ENCODE measurements at regions not wholly inside any gene's neighbourhood (a gene's known extent, or its start where the extent isn't known, plus 50 kb on each side); places are given as distances from the start of the nearest gene placed in this dataset.

DNA sequence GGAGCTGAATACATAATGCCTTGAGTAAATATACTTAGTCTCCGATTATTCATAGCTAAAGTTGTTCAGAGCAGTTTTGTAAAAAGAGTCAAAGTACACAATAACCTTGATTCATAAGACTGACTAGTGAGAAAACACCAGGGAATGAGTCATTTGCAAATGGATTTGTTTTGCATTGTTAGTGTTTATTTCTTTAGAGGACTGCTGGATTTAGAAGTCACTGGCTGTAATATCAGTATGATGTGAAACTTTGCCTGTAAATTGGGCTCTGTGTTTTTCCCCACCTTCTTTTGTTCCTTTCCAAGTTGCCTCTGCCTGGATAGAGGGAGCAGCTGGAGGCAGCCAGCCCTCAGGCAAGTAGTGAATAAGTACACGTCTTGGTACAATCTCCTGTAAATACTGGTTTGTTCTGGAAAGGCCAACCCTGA, 474.7 kb downstream of the NUF2 start:
- Histone ChIP-seq H3K9me3 (ENCODE audit: control insufficient read depth, low read depth, low read length) (peaks cover 2% of the 10 kb centered on the region), H3K4me1 (ENCODE audit: control insufficient read depth, low read depth, low read length) (peaks cover 24% of the 10 kb centered on the region), H3K9ac (ENCODE audit: low read length) (no peak overlapping the region), H3K36me3 (ENCODE audit: control insufficient read depth, low read depth, low read length) (no peaks in the 10 kb centered on the region), H3K4me3 (ENCODE audit: low read length) (no peak overlapping the region), H3K27ac (ENCODE audit: low read length) (no peak overlapping the region), H3K27me3 (ENCODE audit: control insufficient read depth, insufficient read depth, low read length) (no peaks in the 10 kb centered on the region)

DNA sequence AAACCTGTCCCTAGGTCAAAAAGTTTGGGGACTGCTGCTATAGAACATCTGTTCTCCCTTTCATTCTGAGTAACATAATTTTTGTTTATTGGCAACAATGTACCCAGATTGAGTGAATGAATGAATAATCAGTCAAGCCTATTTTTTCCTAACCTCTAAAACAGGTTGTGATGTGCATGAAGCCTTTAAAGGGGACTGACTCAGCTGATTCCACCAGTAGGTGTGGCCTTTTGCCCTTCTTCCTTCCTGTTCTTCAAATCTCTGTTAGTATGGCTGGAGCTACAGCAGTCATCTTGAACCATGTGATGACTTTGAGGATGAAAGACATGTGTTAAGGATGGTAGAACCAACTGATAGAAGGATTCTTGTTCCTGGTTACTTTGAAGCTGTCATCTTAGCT, 476.1 kb downstream of the NUF2 start:
- H3K9ac ChIP-seq (ENCODE audit: low read length), result no peak overlapping the region
- no peak overlapping the region for H3K4me3 ChIP-seq (ENCODE audit: low read length)
- no peaks in the 10 kb centered on the region for H3K36me3 ChIP-seq (ENCODE audit: control insufficient read depth, low read depth, low read length)
- peaks cover 24% of the 10 kb centered on the region for H3K4me1 ChIP-seq (ENCODE audit: control insufficient read depth, low read depth, low read length)
- H3K9me3 ChIP-seq (ENCODE audit: control insufficient read depth, low read depth, low read length), result no peaks in the 10 kb centered on the region
- no peak overlapping the region for H3K27ac ChIP-seq (ENCODE audit: low read length)
- H3K27me3 ChIP-seq (ENCODE audit: control insufficient read depth, insufficient read depth, low read length), result no peaks in the 10 kb centered on the region

DNA sequence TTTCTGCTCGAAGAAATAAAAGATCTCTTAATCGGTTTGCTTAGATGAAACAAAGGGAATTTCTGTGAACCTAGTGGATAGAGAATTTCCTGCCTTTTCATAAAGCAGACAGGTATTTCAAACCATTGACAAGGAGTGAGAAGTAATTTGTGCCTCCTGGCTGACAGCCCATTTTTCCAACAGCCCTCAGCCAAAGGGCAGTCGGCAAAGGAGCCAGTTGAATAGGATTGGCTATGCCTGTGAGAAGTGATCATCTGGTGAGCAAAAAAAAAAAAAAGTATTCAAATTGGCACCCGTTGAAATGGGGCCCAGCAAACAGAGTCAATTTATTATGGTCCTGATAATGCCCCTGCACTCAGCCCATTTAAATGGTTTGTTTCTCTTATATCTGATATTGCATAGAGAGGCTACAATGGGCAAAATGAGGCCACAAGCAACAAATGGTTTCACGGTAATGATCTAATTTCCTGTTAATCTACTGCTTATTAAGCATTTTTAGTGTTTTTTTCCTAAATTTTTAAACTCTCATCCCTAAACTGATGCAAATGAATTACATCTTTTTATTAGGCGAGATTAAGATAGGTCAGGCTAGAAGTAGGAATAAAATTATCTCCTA, 477.5 kb downstream of the NUF2 start:
- H3K9me3 ChIP-seq (ENCODE audit: control insufficient read depth, low read depth, low read length), result no peaks in the 10 kb centered on the region
- no peak overlapping the region for H3K9ac ChIP-seq (ENCODE audit: low read length)
- no peaks in the 10 kb centered on the region for H3K27me3 ChIP-seq (ENCODE audit: control insufficient read depth, insufficient read depth, low read length)
- H3K4me3 ChIP-seq (ENCODE audit: low read length), result no peak overlapping the region
- no peaks in the 10 kb centered on the region for H3K36me3 ChIP-seq (ENCODE audit: control insufficient read depth, low read depth, low read length)
- H3K4me1 ChIP-seq (ENCODE audit: control insufficient read depth, low read depth, low read length), result peaks cover 24% of the 10 kb centered on the region
- no peak overlapping the region for H3K27ac ChIP-seq (ENCODE audit: low read length)

DNA sequence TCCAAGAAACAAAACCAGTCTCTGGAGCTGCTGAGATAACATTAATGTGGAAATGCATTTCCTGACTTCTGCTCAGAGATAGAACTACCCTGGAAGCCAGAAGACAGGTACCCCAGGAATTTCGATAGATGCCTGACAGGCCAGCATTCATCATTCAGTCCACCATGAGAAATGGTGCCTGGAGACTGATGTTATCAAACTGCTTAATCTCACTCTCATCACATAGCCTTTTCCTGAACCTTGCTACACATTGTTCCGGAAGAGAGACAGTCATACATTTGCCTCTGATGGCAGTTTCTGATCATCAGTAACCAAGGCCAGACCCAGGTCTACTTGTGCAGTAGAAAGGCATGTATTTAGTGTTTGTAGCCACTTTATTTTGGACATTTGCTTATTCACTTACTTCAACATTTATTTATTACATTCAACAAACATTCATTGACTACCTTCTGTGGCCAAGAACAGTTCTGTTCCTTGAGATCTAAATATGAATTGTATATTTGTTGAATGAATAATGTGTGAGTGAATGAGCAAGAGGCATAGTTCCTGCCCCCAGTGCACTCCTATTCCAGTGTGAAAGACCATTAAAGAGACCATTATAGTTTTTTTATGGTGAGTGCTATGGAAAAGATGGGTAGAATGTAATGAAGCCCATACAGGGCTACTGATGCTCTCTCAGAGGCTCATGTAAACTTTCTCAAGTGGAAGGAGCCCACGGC, 485.7 kb downstream of the NUF2 start:
- H3K36me3 ChIP-seq (ENCODE audit: control insufficient read depth, low read depth, low read length), result no peaks in the 10 kb centered on the region
- no peak overlapping the region for H3K4me3 ChIP-seq (ENCODE audit: low read length)
- H3K27ac ChIP-seq (ENCODE audit: low read length), result no peak overlapping the region
- no peaks in the 10 kb centered on the region for H3K27me3 ChIP-seq (ENCODE audit: control insufficient read depth, insufficient read depth, low read length)
- H3K4me1 ChIP-seq (ENCODE audit: control insufficient read depth, low read depth, low read length), result no peaks in the 10 kb centered on the region
- no peaks in the 10 kb centered on the region for H3K9me3 ChIP-seq (ENCODE audit: control insufficient read depth, low read depth, low read length)
- no peak overlapping the region for H3K9ac ChIP-seq (ENCODE audit: low read length)

DNA sequence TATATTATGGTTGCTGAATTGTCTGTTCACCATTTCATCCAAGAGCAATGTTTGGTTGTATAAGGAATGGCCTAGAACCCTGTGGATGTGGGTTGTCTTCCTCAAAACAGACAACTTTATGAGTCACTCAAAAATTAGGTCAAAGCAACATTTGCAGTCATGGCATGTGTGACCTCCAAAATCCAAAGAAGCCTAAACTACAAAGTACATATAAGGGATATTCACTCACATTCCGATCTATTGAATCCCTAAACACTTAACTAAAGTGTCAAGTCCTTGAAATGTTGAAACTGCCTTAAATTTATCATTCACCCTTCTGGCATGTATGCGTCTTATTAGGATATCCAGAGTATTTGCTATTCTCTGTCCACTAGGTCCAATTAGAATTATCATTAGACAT, 491.5 kb downstream of the NUF2 start:
- H3K9me3 ChIP-seq (ENCODE audit: control insufficient read depth, low read depth, low read length), result no peaks in the 10 kb centered on the region
- no peaks in the 10 kb centered on the region for H3K27me3 ChIP-seq (ENCODE audit: control insufficient read depth, insufficient read depth, low read length)
- no peaks in the 10 kb centered on the region for H3K36me3 ChIP-seq (ENCODE audit: control insufficient read depth, low read depth, low read length)
- no peak overlapping the region for H3K4me3 ChIP-seq (ENCODE audit: low read length)
- H3K9ac ChIP-seq (ENCODE audit: low read length), result no peak overlapping the region
- no peaks in the 10 kb centered on the region for H3K4me1 ChIP-seq (ENCODE audit: control insufficient read depth, low read depth, low read length)
- no peak overlapping the region for H3K27ac ChIP-seq (ENCODE audit: low read length)

DNA sequence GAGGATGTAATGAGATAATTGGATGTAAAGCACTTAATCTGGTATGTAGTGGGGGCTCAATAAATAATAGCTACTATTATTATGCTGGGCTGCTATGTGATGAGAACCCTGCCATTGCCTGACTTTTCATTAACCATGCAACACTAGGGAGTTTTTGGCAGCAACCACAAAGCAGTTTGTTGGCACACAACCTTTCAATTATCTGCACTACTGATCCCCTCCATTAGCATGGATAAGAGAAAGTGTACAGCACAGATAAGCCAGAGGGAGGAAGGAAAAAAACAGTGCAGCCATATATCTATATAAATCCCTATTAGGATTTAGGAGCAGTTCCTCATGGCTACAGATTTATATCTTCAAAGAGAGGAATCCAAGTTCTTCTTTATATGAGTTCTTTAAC, 498.5 kb downstream of the NUF2 start:
- Histone ChIP-seq H3K27ac (ENCODE audit: low read length) (no peak overlapping the region), H3K9ac (ENCODE audit: low read length) (no peak overlapping the region), H3K4me1 (ENCODE audit: control insufficient read depth, low read depth, low read length) (no peaks in the 10 kb centered on the region), H3K36me3 (ENCODE audit: control insufficient read depth, low read depth, low read length) (no peaks in the 10 kb centered on the region), H3K9me3 (ENCODE audit: control insufficient read depth, low read depth, low read length) (no peaks in the 10 kb centered on the region), H3K4me3 (ENCODE audit: low read length) (no peak overlapping the region), H3K27me3 (ENCODE audit: control insufficient read depth, insufficient read depth, low read length) (no peaks in the 10 kb centered on the region)

DNA sequence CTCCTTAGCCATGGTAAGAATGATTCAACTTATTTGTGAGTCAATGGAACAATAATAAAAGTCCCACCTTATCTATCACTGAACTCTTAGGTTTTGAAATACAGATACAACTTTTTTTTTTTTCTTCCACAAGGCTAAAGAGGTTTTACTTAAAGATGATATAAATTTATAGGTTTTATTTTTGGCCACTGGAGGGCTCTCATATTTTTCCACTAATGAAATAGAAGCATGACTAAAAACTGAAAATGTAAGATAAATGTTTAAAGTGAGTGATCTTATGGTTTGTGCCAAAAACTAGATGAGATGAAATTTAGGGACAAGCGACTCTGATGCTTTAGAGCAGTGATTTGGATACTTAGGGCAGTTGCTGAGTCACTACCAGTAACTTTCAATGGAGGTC, 499.0 kb downstream of the NUF2 start:
- Histone ChIP-seq H3K27me3 (ENCODE audit: control insufficient read depth, insufficient read depth, low read length) (no peaks in the 10 kb centered on the region), H3K4me1 (ENCODE audit: control insufficient read depth, low read depth, low read length) (no peaks in the 10 kb centered on the region), H3K9ac (ENCODE audit: low read length) (no peak overlapping the region), H3K27ac (ENCODE audit: low read length) (no peak overlapping the region), H3K9me3 (ENCODE audit: control insufficient read depth, low read depth, low read length) (no peaks in the 10 kb centered on the region), H3K36me3 (ENCODE audit: control insufficient read depth, low read depth, low read length) (no peaks in the 10 kb centered on the region), H3K4me3 (ENCODE audit: low read length) (no peak overlapping the region)

DNA sequence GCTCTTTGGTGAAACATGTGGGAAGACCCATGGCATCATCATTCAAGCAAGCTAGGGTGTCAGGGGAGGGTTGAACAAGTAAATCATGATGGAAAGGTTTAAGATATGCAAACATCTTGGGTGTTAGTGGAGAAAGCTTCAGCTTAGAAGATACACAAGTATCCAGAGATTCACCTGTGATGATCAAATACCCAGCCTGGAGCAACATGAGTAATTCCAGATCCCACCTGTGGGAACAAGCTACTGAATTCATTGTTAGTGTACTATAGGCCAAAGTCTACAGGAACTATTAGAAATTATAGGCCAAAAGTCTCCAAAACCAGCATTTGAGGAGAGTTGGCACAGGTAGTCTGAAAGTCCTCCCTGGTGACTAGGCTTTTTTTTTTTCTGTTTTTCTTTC, 499.9 kb downstream of the NUF2 start:
- no peaks in the 10 kb centered on the region for H3K27me3 ChIP-seq (ENCODE audit: control insufficient read depth, insufficient read depth, low read length)
- no peak overlapping the region for H3K27ac ChIP-seq (ENCODE audit: low read length)
- no peak overlapping the region for H3K4me3 ChIP-seq (ENCODE audit: low read length)
- H3K9me3 ChIP-seq (ENCODE audit: control insufficient read depth, low read depth, low read length), result no peaks in the 10 kb centered on the region
- H3K4me1 ChIP-seq (ENCODE audit: control insufficient read depth, low read depth, low read length), result no peaks in the 10 kb centered on the region
- no peaks in the 10 kb centered on the region for H3K36me3 ChIP-seq (ENCODE audit: control insufficient read depth, low read depth, low read length)
- H3K9ac ChIP-seq (ENCODE audit: low read length), result no peak overlapping the region

DNA sequence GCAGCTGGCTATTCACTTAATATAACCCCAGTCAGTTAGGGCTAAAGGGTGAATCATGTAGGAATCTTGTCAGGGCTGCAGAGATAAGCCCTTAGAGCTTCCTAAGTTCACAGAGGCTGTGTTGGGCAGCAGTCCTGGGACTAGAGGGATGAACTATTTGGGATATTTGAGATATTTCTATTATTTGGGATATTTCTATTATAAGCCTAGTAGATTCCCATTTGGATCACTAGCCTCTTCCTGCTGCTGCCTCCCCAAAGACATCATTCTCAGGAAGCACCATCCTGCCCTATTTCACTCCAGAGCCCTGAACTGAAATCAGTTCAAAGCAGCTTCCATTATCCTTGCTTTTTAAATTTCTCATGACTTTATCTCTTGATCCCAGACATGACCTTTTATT, 501.3 kb downstream of the NUF2 start:
- Histone ChIP-seq H3K4me1 (ENCODE audit: control insufficient read depth, low read depth, low read length) (no peaks in the 10 kb centered on the region), H3K4me3 (ENCODE audit: low read length) (no peak overlapping the region), H3K36me3 (ENCODE audit: control insufficient read depth, low read depth, low read length) (no peaks in the 10 kb centered on the region), H3K9me3 (ENCODE audit: control insufficient read depth, low read depth, low read length) (no peaks in the 10 kb centered on the region), H3K9ac (ENCODE audit: low read length) (no peak overlapping the region), H3K27me3 (ENCODE audit: control insufficient read depth, insufficient read depth, low read length) (no peaks in the 10 kb centered on the region), H3K27ac (ENCODE audit: low read length) (no peak overlapping the region)

DNA sequence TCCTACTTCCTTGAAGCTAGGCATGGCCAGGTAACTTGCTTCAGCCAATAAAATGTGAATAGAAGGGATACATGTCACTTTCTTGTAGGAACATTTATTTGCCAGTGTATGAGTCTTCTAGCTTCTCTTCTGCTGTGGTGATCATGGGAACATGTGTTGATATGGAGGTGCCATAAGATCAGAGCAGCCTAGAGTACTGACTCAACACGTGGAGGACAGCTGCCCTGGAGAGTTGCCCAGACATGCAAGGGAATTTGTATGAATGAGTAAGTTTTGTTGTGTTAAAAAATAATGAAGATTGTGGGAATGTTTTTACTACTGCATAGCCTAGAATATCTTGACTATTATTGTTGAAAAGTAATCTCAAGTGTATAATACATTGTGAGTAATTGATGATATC, 502.3 kb downstream of the NUF2 start:
- Histone ChIP-seq H3K4me3 (ENCODE audit: low read length) (no peak overlapping the region), H3K4me1 (ENCODE audit: control insufficient read depth, low read depth, low read length) (no peaks in the 10 kb centered on the region), H3K36me3 (ENCODE audit: control insufficient read depth, low read depth, low read length) (no peaks in the 10 kb centered on the region), H3K27me3 (ENCODE audit: control insufficient read depth, insufficient read depth, low read length) (no peaks in the 10 kb centered on the region), H3K9me3 (ENCODE audit: control insufficient read depth, low read depth, low read length) (no peaks in the 10 kb centered on the region), H3K27ac (ENCODE audit: low read length) (no peak overlapping the region), H3K9ac (ENCODE audit: low read length) (no peak overlapping the region)

DNA sequence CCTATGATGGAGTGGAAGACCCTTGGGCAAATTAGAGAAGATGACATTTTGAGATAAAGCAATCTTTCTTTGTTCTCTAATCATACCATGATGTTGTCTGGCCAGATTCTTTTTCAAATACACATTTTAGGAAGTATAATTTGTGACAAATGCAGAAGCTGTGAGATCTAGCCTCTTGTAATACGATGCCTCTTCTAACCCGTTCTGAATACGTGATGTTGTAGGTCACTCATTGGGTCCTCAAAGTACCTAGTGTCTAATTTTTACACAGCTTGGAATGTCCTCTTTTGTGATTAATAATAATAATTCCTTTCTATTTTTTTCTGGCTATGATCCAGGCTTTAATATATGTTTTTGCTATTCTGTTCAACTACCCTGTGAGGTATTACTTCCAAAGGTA, 502.7 kb downstream of the NUF2 start:
- Histone ChIP-seq H3K36me3 (ENCODE audit: control insufficient read depth, low read depth, low read length) (no peaks in the 10 kb centered on the region), H3K27me3 (ENCODE audit: control insufficient read depth, insufficient read depth, low read length) (no peaks in the 10 kb centered on the region), H3K27ac (ENCODE audit: low read length) (no peak overlapping the region), H3K9ac (ENCODE audit: low read length) (no peak overlapping the region), H3K4me1 (ENCODE audit: control insufficient read depth, low read depth, low read length) (no peaks in the 10 kb centered on the region), H3K4me3 (ENCODE audit: low read length) (no peak overlapping the region), H3K9me3 (ENCODE audit: control insufficient read depth, low read depth, low read length) (no peaks in the 10 kb centered on the region)

DNA sequence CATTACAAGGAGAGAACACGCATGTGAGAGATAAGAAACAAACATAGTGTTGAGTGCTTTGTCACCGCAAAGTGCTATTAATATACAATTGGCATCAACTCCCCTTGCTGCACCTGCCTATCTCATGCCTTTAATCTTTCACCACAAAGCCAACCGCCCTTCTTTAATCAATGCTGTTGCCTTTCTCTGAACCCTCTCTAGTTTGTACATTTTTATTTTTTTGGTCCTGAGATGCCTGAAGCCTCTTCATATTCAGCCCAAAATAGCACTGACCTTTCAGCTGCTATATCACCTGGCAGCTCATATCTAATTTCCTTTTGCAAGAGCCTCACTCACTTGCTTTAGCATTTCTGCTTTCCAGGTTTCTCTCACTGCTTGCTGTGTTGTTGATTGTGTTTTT, 504.7 kb downstream of the NUF2 start:
- no peaks in the 10 kb centered on the region for H3K9me3 ChIP-seq (ENCODE audit: control insufficient read depth, low read depth, low read length)
- H3K27ac ChIP-seq (ENCODE audit: low read length), result no peak overlapping the region
- no peaks in the 10 kb centered on the region for H3K27me3 ChIP-seq (ENCODE audit: control insufficient read depth, insufficient read depth, low read length)
- no peaks in the 10 kb centered on the region for H3K36me3 ChIP-seq (ENCODE audit: control insufficient read depth, low read depth, low read length)
- H3K9ac ChIP-seq (ENCODE audit: low read length), result no peak overlapping the region
- H3K4me1 ChIP-seq (ENCODE audit: control insufficient read depth, low read depth, low read length), result no peaks in the 10 kb centered on the region
- no peak overlapping the region for H3K4me3 ChIP-seq (ENCODE audit: low read length)

Measured in iPS-18a (cell line).